Right atrium auricular region (tissue), 2 donors: ENCODE measurements at regions not wholly inside any gene's neighbourhood (a gene's known extent, or its start where the extent isn't known, plus 50 kb on each side); places are given as distances from the start of the nearest gene placed in this dataset.
A peak's percentile ranks its signal among the peaks of the same experiment; 100 is the strongest.

Experiments
- DNase-seq: peaks from one replicate; pipeline ENCODE4 v3.0.0-alpha.2; 2019; ENCODE audit warnings: low spot score
- H3K27ac ChIP-seq, 2 donors: fragments of 200-600 bp; sonication (generic); 1 replicate in 1 of 2; 2 replicates in 1 of 2; pipeline ENCODE4 v1.5.1; 2016 to 2019
- H3K27me3 ChIP-seq, 2 donors: fragments of 200-600 bp; sonication (generic); one replicate each; pipeline versions ENCODE4 v1.5.1 to v1.6.0; 2017 to 2019
- H3K36me3 ChIP-seq: fragments of 200-600 bp; sonication (generic); one replicate; pipeline ENCODE4 v1.5.1; 2016
- H3K4me1 ChIP-seq, 2 donors: fragments of 200-600 bp; sonication (generic); one replicate each; pipeline versions ENCODE4 v1.5.1 to v1.6.0; 2017 to 2019
- H3K4me3 ChIP-seq, 2 donors: fragments of 200-600 bp; sonication (generic); 1 replicate in 1 of 2; 2 replicates in 1 of 2; pipeline ENCODE4 v1.5.1; 2017 to 2019; ENCODE audit warnings: mild to moderate bottlenecking in 1 of 2, moderate library complexity in 1 of 2
- H3K9me3 ChIP-seq, 2 donors: fragments of 200-600 bp; sonication (generic); one replicate each; pipeline ENCODE4 v1.5.1; 2019
- CTCF ChIP-seq, 2 donors: fragments of 200-600 bp; sonication (generic); IDR thresholded peaks; one replicate each; pipeline ENCODE4 v1.5.1; 2019; ENCODE audit warnings: antibody characterized with exemption in 2 of 2

GRCh38 chr18:26654616-26655524 lies 106.5 kb upstream of the KCTD1 start:
- no peaks in the 10 kb centered on the region for H3K27me3 ChIP-seq
- peaks cover 0 to 22% of the 10 kb centered on the region in 2 donors for H3K4me1 ChIP-seq
- no peak for TF ChIP-seq CTCF (IDR thresholded peaks at IDR 0.05)
- H3K36me3 ChIP-seq = no peaks in the 10 kb centered on the region
- H3K4me3 ChIP-seq = peak overlapping the region; percentile 58 to 78
- peak overlapping the region; percentile 87 to 93 for H3K27ac ChIP-seq
- no peak for DNase-seq
- no peaks in the 10 kb centered on the region for H3K9me3 ChIP-seq

GRCh38 chr18:26653943-26654615 lies 105.7 kb upstream of the KCTD1 start:
- no peak for DNase-seq
- Histone ChIP-seq H3K4me1 (peaks cover 0 to 28% of the 10 kb centered on the region in 2 donors), H3K4me3 (no peak overlapping the region), H3K9me3 (no peaks in the 10 kb centered on the region), H3K27ac (peak overlapping the region; percentile 87 to 93), H3K36me3 (no peaks in the 10 kb centered on the region), H3K27me3 (no peaks in the 10 kb centered on the region)
- TF ChIP-seq CTCF (IDR thresholded peaks at IDR 0.05) = peak in 1 of 2 donors; percentile 45

DNA sequence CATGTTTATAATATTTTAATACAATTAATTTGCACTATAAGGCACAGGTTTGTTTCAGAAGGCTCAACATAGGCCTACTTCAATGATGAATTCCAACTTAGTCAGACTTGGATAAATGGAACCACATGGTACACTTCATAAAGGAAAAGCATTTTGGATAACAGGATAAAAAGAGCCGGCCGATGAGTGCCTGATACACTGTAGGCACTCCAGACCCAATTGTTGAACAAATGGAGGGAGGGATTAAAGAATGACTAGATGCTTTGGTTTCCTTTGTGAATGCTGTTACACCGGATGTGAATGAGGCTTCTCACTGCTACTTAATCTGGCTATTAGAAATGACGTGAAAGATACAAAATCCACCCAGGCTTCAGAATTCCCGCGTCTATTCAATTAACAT lies 104.1 kb upstream of the KCTD1 start:
- Histone ChIP-seq H3K4me3 (no peak overlapping the region), H3K9me3 (no peaks in the 10 kb centered on the region)

DNA sequence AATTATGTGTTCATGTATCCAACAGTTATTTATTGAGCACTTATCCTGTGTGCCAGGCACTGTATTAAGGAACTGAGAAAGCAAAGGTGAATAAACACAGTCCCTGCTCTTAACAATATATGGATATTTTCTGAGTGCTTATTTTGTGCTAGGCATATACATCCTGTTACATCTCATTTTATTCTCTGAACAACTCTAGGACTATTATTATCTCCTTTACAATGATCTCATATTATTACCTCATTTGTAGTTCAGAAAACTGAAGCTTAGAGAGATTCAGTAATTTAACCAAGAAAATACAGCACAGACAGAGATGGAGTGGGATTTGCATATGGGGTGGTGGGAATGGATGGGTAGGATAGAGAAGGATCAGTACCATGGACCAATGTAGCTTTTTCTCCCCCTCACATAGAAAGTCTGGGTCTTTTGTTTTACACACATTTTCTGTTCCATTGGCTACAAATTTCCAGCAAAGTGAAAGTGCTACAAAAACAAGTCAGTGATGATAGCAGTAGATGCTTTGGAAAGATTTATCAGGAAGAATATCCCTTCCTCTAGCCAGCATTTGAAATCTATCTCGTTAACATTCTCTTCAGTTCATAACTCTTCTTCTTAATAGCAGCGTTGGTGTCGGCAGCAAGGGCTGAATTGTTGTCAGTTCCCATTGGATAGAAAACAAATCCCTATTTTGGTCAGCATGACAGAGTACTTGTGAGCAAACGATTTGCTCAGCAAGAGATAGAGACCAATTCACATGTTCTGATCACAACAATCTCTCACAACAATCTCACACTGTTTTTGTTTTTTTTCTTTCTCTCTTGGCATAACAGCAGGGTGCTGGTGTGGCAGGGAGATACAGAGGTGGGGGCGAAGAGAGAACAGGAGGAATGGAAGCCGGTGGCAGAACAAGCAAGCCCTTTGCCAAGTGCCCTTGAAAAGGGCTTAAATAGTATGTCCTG lies 102.2 kb upstream of the KCTD1 start:
- H3K36me3 ChIP-seq = no peaks in the 10 kb centered on the region
- no peak for DNase-seq
- no peaks in the 10 kb centered on the region for H3K27me3 ChIP-seq
- H3K4me1 ChIP-seq = peaks cover 0 to 16% of the 10 kb centered on the region in 2 donors
- H3K9me3 ChIP-seq = no peaks in the 10 kb centered on the region
- H3K27ac ChIP-seq = peak overlapping the region; percentile 83 to 91
- H3K4me3 ChIP-seq = peak overlapping the region in 1 of 2 donors; percentile 18
- TF ChIP-seq CTCF (IDR thresholded peaks at IDR 0.05) = no peak

More for the DNA sequence above, 104.1 kb upstream of the KCTD1 start:
- TF ChIP-seq CTCF (IDR thresholded peaks at IDR 0.05) = no peak
- Histone ChIP-seq H3K27ac (peak overlapping the region; percentile 39 to 91), H3K27me3 (no peaks in the 10 kb centered on the region), H3K4me1 (peaks cover 0 to 20% of the 10 kb centered on the region in 2 donors), H3K36me3 (no peaks in the 10 kb centered on the region)
- no peak for DNase-seq

GRCh38 chr18:26649193-26649543 lies 100.8 kb upstream of the KCTD1 start:
- DNase-seq = no peak
- Histone ChIP-seq H3K27ac (peak overlapping the region; percentile 83 to 91), H3K4me1 (peaks cover 0 to 9% of the 10 kb centered on the region in 2 donors), H3K36me3 (no peaks in the 10 kb centered on the region), H3K4me3 (no peak overlapping the region), H3K27me3 (no peaks in the 10 kb centered on the region), H3K9me3 (no peaks in the 10 kb centered on the region)
- TF ChIP-seq CTCF (IDR thresholded peaks at IDR 0.05) = no peak
